Fibroblast of skin of left biceps (primary cell): ENCODE measurements at regions not wholly inside any gene's neighbourhood (a gene's known extent, or its start where the extent isn't known, plus 50 kb on each side); places are given as distances from the start of the nearest gene placed in this dataset.
"Not testable (repeated sequence)": the region's sequence is repeated elsewhere in the genome, so short reads cannot be mapped to it uniquely, and the experiment has no call there.

Experiments used
- DNase-seq, 2 experiments: peaks; one replicate each; pipeline ENCODE4 v3.0.0-alpha.2; 2013; ENCODE audit warnings: low read depth in 2 of 2

GRCh38 chr16:48105976-48106375 lies 49.8 kb downstream of the ABCC12 start:
- DNase-seq: no peak

- no peak for DNase-seq
Measured at GRCh38 chr16:48105456-48105855, 50.3 kb downstream of the ABCC12 start.

- no peak for DNase-seq
Measured at GRCh38 chr16:48103591-48103990, 52.2 kb downstream of the ABCC12 start.

DNA sequence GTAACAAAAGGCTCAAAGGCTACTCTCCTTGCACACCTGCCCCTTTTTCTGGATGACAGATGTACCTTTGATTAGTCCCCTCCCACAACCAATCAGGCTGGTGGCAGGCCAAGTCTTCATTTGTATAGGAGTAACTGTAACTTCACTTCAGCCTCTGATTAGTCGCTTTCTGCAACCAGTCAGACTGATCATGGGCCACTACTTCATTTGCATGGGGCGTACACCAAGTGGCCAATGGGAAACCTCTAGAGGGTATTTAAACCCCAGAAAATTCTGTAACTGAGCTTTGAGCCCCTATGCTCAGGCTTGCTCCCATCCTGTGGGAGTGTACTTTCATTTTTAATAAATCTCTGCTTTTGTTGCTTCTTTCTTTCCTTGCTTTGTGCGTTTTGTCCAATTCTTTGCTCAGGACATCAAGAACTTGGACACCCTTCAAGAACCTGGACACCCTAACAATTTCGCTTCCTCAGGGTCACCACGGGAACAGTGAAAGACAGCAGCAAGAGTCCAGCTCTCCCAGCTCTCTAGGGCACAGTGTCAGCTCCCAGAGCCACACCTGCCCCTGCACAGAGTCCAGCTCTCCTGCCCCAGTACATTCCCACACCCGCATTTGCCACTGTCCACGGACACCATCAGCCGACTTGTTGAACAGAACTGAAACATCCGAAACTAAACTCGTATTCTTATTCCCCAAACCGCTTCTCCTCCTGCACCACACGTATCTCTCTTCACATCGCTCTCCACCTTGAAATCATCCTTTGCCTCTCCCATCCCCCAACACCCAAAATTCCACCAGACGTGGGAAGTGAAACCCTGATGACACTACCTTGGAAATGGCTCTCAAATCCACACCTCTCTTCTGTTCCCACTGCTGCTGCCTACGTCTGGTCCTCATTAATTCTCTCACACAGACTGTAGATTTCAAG lies 53.4 kb downstream of the ABCC12 start:
- no peak for DNase-seq

DNA sequence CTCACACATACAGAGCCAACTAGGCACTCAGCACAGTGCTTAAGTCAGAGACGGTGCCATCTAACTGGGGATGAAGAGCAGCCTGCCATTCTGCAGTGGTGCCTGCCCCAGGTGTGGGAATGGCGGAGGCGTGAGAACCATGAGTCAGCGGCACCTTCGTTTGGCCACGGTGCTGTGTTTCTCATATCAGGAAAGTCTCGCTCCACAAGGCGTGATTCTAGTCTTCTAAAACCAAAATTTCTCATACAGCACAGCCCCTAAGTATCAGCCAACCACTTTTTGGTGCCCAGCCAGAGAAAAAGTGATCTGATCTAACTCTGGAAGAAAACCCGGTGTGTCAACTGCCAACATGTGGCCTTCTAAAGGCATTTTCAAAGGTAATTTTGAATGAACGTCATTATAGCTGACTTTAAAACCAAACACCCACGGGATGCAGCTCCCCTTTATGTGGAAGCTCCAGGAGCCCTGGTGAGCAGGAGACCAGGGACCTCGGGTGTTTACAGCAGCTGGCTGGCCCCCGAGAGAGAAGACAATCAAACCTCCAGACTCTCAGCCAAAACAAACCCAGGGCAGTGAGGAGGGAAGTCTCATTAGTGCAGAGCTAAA lies 54.6 kb downstream of the ABCC12 start:
- no peak for DNase-seq

DNA sequence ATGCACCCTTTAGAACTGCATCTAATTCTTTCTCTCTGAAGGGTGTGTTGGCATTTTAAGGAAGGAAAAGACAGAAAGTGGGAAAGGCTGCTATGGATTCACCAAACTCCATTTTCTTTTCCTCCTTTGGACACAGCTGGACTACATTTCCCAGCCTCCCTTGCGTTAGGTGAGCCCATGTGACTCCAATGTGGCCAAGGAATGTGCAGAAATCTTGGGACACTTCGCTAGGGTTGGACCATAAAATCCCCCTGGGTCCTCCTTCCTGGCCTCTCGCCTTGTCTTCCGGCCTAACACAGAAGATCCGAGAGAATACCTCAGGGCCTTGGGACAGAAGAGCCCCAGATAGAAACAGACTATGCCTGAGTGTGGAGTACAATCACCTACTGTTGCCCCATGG lies 56.3 kb downstream of the ABCC12 start:
- no peak for DNase-seq

GRCh38 chr16:48098472-48098871 lies 57.3 kb downstream of the ABCC12 start:
- no peak for DNase-seq

GRCh38 chr16:48091117-48091516 lies 64.7 kb downstream of the ABCC12 start:
- DNase-seq: no peak

- DNase-seq: no peak
Measured at GRCh38 chr16:48089053-48089792, 66.6 kb downstream of the ABCC12 start.

- DNase-seq: no peak
Measured at GRCh38 chr16:48087639-48088038, 68.2 kb downstream of the ABCC12 start.

- DNase-seq: no peak
Measured at GRCh38 chr16:48086422-48086821, 69.4 kb downstream of the ABCC12 start.

DNA sequence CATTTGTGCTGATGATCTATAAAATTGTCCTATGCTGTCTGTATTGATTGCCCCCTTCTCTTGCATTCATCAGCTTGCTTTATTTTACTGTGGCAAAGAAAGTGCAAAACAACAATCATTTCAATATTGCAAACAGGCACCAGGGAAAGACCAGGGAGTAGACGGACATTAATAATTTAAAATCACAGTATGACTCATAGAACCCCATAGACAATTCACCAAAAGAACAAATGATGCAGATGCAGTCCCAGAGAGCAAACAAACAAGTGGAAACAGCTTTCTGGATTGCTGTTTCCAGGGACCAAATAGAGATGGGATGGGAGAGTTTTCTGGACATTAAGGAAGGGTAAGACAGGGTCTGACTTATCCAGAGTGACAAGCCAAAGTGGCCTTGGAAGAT lies 70.1 kb downstream of the ABCC12 start:
- DNase-seq: no peak

DNA sequence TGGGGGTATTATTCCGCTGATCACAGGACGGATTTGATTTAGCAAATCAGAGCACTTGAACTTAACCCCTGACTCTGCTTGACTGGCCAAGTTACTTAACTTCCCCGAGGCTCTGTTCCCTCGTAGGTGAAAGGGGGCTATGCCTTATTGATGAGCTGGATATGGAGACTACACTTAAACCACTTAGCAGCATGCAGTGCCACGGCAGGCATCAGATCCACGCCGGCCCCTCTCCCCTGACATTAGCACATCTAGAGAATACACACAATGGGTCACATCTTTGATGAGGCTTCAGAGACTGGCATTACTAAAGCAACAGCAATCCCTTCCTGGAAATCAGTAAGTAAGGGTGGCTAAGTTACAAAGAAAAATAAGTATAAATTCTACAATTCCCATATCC lies 71.0 kb downstream of the ABCC12 start:
- DNase-seq: no peak

DNA sequence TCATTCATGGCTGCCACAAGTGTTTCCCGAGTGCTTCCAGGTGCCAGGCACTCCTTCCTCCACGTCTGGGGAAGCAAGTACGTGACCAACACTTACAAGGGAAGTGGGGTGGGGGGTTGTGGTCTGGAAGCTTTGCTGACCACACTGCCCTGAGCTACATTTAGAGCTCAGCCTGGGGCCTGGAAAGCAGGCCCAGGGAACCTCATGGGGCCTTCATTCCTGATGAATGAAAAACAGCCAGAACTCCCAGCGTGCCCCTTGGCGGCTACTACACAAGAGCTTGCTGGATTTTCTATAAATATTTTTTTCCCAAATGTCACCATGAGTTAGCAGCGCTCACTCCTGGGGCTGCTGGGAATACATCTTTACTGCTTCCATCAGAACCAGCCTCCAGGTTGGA lies 73.3 kb downstream of the ABCC12 start:
- peak; percentile 42 to 51 for DNase-seq

DNA sequence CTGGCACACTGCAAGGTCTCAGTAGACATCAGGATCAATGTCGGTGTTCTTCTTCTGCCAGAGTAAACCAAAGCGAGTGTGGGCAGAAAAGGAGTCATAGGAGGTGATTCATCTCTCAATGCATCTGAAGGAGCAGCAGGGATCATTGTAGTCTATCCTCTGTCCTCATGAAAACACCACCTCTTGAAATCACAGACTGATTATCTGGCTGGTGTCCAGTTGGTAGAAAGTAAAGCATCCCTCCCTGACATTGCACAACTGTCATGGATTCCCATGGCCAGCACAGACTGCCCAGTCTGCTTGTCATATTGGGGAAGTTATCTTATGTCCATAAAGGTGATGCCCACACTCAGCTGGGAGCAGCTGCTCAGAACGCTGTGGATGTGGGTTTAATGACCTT lies 74.1 kb downstream of the ABCC12 start:
- DNase-seq: peak; percentile 50 to 62

DNA sequence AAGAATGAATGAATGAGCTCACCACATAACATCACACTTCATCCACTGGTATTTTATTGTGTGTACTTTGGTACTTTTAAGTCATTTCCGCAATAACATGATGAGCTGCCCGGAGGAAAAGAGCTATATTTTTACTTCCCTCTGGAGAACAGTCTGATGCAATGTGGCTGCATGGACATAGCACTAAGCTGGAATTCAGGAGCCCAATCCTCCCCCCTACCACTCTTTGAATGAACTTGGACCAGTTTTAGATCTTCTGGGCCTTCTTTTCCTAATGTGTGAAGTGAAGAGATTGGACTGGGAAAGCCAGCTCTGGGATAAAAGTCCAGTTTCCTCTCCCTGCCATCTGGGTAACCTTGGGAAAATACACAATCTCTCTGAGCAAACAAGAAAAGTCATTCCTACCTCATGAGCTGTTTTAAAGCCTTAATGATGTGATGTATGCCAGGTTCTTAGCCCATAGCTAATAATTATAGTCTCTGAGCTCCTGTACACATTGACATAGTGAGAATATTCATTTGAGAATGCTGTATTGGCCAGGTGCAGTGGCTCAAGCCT lies 79.3 kb downstream of the ABCC12 start:
- DNase-seq: no peak

DNA sequence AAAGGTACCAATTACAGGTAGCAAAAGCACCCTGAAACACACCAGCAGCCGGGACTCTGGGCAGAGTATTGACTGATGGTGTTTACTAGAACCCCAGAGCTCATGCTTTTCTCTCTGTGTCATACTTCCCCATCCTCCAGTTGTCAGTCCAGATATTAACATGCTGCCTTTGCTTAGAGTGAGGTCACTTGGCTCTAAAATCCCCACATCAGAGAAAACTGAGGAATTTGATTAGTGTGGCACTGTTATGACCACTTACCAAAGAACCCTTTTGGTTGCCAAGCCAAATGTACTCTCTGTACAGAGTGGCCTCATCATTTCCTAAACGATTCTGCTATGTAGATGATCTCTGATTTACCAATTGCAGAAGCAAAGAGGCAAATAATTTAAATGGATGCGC lies 80.4 kb downstream of the ABCC12 start:
- no peak for DNase-seq

DNA sequence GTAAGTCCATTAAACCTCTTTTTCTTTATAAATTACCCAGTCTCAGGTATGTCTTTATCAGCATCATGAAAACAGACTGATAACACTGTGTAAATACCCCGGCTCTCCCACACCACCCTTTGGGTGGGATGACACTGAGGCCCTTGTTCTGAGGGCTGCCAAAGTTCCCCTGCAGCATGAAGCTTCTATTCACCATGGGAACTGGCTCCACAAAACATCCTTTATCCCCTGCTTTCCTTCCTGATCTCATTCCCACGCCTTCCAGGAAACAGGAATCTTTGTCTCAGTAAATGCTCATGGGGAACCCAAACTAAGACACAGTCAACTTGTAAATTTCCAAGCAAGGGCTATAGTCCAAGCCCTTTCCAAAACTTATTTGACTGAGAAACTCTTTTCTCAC lies 88.4 kb downstream of the ABCC12 start:
- DNase-seq: no peak

GRCh38 chr16:48064971-48065370 lies 90.8 kb downstream of the ABCC12 start:
- no peak for DNase-seq

- no peak for DNase-seq
Measured at GRCh38 chr16:48062681-48063080, 93.1 kb downstream of the ABCC12 start.

- no peak for DNase-seq
Measured at GRCh38 chr16:48059936-48060335, 95.9 kb downstream of the ABCC12 start.

GRCh38 chr16:48059190-48059589 lies 96.6 kb downstream of the ABCC12 start:
- not testable (repeated sequence) for DNase-seq
